ENCODE measurements at regions not wholly inside any gene's neighbourhood (a gene's known extent, or its start where the extent isn't known, plus 50 kb on each side); places are given as distances from the start of the nearest gene placed in this dataset.

- no peak for TF ChIP-seq CTCF (IDR thresholded peaks at IDR 0.05)
- TF ChIP-seq EP300 (IDR thresholded peaks at IDR 0.05): peak in 1 of 2 donors; percentile 9
- no peak for TF ChIP-seq POLR2A (IDR thresholded peaks at IDR 0.05)
Observed at GRCh38 chr2:19835781-19836281, 66.0 kb downstream of the TTC32 start.
